ENCODE measurements at regions not wholly inside any gene's neighbourhood (a gene's known extent, or its start where the extent isn't known, plus 50 kb on each side); places are given as distances from the start of the nearest gene placed in this dataset.
"Not testable (repeated sequence)": the region's sequence is repeated elsewhere in the genome, so short reads cannot be mapped to it uniquely, and the experiment has no call there.

DNA sequence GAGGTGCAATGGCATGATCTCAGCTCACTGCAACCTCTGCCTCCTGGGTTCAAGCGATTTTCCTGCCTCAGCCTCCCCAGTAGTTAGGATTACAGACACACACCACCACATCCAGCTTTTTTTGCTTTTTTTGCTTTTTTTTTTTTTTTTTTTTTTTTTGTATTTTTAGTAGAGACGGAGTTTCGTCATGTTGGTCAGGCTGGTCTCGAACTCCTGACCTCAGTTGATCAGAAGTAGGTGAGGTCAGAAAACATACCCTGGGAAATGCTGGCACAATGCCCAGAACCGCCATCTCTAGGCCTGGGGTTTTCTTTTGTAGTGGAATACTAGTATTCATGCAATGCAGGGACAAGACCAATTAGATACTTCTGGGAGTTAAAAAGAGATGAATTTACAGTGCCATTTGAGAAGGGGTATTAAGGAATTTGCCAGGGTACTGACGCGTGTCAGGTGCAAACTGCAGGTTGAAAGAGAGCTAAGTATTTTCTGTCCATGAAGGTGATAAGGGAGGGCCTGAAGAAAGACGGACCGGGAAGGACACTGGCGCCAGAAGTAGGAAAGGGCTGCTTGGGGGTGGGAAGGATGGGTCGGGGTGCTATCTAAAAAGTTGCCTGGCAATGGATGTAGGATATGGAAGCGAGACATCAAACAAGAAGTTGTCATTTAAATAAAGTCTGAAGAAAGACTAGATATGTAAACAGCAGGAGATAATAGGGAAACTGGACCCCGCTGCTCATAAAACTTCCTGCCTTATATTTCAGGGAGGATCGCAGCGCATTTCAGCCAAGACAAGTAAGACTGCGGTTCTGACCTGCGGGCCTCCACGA, 95.8 kb downstream of the PPIAL4G start:
- not testable (repeated sequence) for TF ChIP-seq CTCF, POLR2AphosphoS5, POLR2A (IDR thresholded peaks at IDR 0.05)

Data from prostate gland (tissue), 2 donors.